Upper lobe of right lung (tissue), 1 donor: ENCODE measurements at regions not wholly inside any gene's neighbourhood (a gene's known extent, or its start where the extent isn't known, plus 50 kb on each side); places are given as distances from the start of the nearest gene placed in this dataset.

Experiments
- ATAC-seq: fragments of 200-7000 bp; cut with Tn5 transposase; one replicate; pipeline ENCODE4 v1.9.1; 2020; ENCODE audit warnings: mild to moderate bottlenecking, moderate library complexity
- DNase-seq: peaks from one replicate; pipeline ENCODE4 v3.0.0-alpha.2; 2020
- H3K27ac ChIP-seq: fragments of 200-600 bp; one replicate; pipeline ENCODE4 v1.8.0; 2022
- H3K27me3 ChIP-seq: fragments of 200-600 bp; one replicate; pipeline ENCODE4 v1.8.0; 2022; ENCODE audit warnings: mild to moderate bottlenecking
- H3K36me3 ChIP-seq: fragments of 200-600 bp; one replicate; pipeline ENCODE4 v1.8.0; 2022
- H3K4me1 ChIP-seq: fragments of 200-600 bp; one replicate; pipeline ENCODE4 v1.8.0; 2022
- H3K4me3 ChIP-seq: fragments of 200-600 bp; one replicate; pipeline ENCODE4 v1.8.0; 2022; ENCODE audit warnings: mild to moderate bottlenecking
- H3K9me3 ChIP-seq: fragments of 200-600 bp; one replicate; pipeline ENCODE4 v1.8.0; 2022
- CTCF ChIP-seq: fragments of 200-600 bp; IDR thresholded peaks from one replicate; pipeline ENCODE4 v1.8.0; 2022; ENCODE audit warnings: antibody characterized with exemption
- intact Hi-C: fragments of 100-400 bp; cut with DNase I; formaldehyde crosslinking; loops from one replicate; pipeline ENCODE4 v1.11.0; 2022
- donor health status: DM: no; HTN: yes; CAD: no; lungs with severe emphysema.

GRCh38 chr2:164182116-164182627 lies 439.1 kb downstream of the GRB14 start:
- ATAC-seq (no peak), DNase-seq (no peak)
- no peaks in the 10 kb centered on the region for H3K36me3 ChIP-seq
- no peak for TF ChIP-seq CTCF
- no peak overlapping the region for H3K27ac ChIP-seq
- no peaks in the 10 kb centered on the region for H3K27me3 ChIP-seq
- H3K9me3 ChIP-seq, result no peaks in the 10 kb centered on the region
- no peak overlapping the region for H3K4me3 ChIP-seq
- intact Hi-C loops, result no loop called here
- H3K4me1 ChIP-seq, result no peaks in the 10 kb centered on the region

- intact Hi-C loops, result no loop called here
- H3K9me3 ChIP-seq, result no peaks in the 10 kb centered on the region
- DNase-seq (no peak), ATAC-seq (no peak)
- H3K4me1 ChIP-seq, result no peaks in the 10 kb centered on the region
- no peaks in the 10 kb centered on the region for H3K27me3 ChIP-seq
- no peak overlapping the region for H3K27ac ChIP-seq
- H3K4me3 ChIP-seq, result no peak overlapping the region
- H3K36me3 ChIP-seq, result no peaks in the 10 kb centered on the region
- TF ChIP-seq CTCF, result no peak
These were observed 442.3 kb downstream of the GRB14 start for GRCh38 chr2:164178835-164179465.

DNA sequence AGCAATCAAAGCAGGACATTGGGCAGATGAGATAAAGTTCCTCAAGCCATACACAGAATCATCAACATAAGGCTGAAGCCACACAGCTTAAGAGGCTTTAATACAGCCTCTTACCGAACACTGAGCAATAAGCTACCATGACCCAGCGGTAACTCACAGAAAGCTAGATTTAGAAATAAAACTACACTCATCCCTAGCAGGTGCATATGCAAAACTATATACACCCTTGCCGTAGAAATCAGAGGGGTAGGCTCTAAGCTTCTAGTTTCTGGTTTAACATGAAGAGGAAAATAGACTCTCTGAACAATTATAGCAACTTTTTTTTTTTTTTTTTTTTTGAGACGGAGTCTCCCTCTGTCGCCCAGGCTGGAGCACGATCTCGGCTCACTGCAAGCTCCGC lies 428.8 kb upstream of the FIGN start:
- no peak for DNase-seq
- Histone ChIP-seq H3K4me1 (no peaks in the 10 kb centered on the region), H3K27ac (no peak overlapping the region), H3K36me3 (no peaks in the 10 kb centered on the region), H3K4me3 (no peak overlapping the region), H3K9me3 (no peaks in the 10 kb centered on the region), H3K27me3 (no peaks in the 10 kb centered on the region)
- no peak for ATAC-seq
- no peak for TF ChIP-seq CTCF
- intact Hi-C loops, result no loop called here

DNA sequence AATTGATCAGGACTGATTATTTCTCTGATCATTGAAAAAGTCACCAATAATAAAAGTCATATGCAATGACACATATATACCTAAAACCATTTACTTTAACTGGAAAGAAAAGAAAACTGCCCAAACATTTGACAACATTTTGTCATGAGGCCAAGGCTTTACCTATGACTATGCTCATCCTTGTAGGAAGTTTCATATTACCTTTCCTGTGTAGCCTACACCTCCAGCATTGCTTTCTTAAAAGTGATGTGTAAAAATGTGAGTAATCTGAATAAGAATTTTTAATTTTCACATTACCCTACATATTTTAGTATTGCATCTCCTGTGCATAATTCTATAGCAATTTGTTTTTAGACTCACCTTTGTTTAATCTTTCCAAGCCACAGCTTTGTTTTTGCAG lies 419.8 kb upstream of the FIGN start:
- Histone ChIP-seq H3K9me3 (no peaks in the 10 kb centered on the region), H3K4me3 (no peak overlapping the region), H3K27ac (no peak overlapping the region), H3K27me3 (no peaks in the 10 kb centered on the region), H3K36me3 (no peaks in the 10 kb centered on the region), H3K4me1 (no peaks in the 10 kb centered on the region)
- ATAC-seq (no peak), DNase-seq (no peak)
- intact Hi-C loops, result no loop called here
- no peak for TF ChIP-seq CTCF

DNA sequence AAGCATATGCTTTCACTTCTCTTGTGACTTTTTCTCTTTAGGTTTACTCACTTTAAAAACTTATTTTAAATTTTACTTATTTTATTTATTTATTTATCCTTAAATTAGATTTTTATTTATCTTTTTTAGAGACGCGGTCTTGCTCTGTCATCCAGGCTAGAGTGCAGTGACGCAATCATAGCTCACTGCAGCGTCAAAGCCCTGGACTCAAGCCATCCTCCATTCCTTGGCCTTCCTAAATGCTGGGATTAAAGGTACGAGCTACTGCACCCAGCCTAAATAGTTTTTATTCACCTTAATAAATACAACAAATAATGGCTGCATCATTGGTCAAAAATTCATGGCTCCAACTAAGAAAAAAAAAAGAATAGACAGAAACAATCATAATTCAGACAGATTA lies 415.7 kb upstream of the FIGN start:
- Histone ChIP-seq H3K9me3 (no peaks in the 10 kb centered on the region), H3K36me3 (no peaks in the 10 kb centered on the region), H3K4me3 (no peak overlapping the region), H3K27ac (no peak overlapping the region), H3K4me1 (no peaks in the 10 kb centered on the region), H3K27me3 (no peaks in the 10 kb centered on the region)
- ATAC-seq, result no peak
- no peak for DNase-seq
- intact Hi-C loops, result no loop called here
- TF ChIP-seq CTCF, result no peak

DNA sequence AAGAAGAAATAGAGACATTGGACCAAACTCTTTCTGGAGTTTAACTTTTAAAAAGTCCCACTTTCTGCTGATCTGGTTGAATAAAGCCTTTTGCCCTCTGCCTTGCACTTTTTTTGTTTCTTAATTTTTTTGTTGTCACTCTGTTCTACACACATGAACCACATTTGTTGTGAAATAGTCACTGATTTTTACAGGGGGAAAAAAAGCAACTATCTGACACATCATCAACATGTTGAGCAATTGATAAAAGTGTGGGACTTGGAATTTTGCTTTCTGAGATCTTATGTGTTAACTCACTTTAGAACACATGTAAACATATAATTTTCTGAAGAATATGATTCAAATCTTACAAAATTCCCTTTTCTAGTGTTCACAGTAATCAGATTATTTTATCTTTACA lies 414.8 kb upstream of the FIGN start:
- Histone ChIP-seq H3K9me3 (no peaks in the 10 kb centered on the region), H3K27ac (no peak overlapping the region), H3K4me3 (no peak overlapping the region), H3K27me3 (no peaks in the 10 kb centered on the region), H3K36me3 (no peaks in the 10 kb centered on the region), H3K4me1 (no peaks in the 10 kb centered on the region)
- DNase-seq (no peak), ATAC-seq (no peak)
- intact Hi-C loops, result no loop called here
- no peak for TF ChIP-seq CTCF
